Amniotic stem cell (primary cell): ENCODE measurements at regions not wholly inside any gene's neighbourhood (a gene's known extent, or its start where the extent isn't known, plus 50 kb on each side); places are given as distances from the start of the nearest gene placed in this dataset.

ENCODE experiments used
- DNase-seq: peaks from one replicate; lab custom pipeline; 2025; lab: John Stamatoyannopoulos, UW

DNA sequence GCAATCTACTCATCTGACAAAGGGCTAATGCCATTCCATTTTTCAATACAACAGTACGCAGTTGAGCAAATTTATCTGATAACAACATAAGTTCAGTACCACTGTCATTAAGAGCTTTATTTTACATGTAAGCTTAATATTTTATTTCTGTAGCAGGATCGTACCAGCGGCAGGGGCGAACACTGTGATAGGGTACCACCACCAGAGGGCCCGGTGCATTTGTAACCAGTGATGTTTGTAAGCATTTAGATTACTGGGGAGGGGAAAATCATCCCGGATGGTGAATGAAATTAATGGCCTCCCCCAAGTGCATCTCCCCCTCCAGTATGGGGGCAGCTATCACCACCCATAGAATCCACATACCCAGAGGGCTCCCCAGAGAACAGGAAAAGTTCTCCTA lies 179.0 kb downstream of the ADGRA3 start:
- DNase-seq, result no peak

DNA sequence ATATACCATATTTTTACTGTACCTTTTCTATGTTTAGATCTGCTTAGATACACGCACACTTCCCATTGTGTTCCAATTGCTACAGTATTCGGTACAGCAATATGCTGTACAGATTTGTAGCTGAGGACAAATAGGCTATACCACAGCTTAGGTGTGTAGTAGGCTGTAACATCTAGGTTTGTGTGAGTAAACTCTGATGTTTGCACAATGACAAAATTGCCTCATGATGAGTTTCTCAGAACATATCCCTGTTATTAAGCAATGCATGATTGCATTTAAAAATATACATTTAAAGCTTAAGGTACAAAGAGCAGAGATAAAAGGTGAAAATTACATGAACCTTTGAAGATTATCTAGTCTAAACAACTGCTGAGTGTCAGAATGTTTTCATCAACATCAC lies 181.7 kb downstream of the ADGRA3 start:
- no peak for DNase-seq

- no peak for DNase-seq
Measured at GRCh38 chr4:22324422-22324821, 191.4 kb downstream of the ADGRA3 start.

GRCh38 chr4:22323691-22324090 lies 192.2 kb downstream of the ADGRA3 start:
- no peak for DNase-seq

DNA sequence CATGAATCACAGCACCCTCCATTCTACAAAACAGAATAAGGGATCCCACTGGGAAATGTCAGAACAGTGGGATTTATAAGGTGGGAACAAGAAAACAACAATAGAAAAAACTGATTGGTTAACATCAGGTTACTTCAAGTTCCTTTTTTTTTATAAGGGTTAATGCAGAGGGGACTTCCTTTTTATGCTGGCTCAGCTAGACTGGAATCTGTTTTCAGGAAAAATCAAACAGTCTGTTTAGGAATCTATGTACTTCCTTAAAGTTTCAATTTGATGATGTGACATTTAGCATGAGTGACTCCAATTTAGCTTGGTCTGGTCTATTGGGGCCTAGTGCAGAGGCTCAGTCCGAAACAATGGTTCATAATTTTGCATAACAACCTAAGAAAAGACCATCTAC lies 192.9 kb downstream of the ADGRA3 start:
- no peak for DNase-seq

- DNase-seq, result no peak
Measured at GRCh38 chr4:22315628-22316027, 200.2 kb downstream of the ADGRA3 start.

DNA sequence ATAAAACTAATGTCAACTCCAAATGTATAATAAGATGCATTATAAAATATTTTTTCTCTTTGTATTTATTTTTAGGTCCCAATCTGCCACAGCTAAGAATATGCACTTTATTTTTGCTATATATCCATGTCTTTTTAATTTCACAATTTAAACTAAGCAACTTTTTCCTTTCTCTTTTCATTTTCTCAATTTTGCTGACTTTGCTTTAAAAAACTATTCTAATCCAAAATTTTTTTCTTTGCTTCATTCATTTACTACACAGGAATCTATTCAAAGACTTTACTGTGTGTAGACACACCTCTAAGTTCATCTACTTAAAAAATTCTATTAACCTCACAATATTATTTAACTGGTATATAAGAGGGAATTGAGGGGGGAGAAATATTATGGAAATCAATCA lies 201.9 kb downstream of the ADGRA3 start:
- DNase-seq, result no peak

- no peak for DNase-seq
Measured at GRCh38 chr4:22312113-22312512, 203.8 kb downstream of the ADGRA3 start.

DNA sequence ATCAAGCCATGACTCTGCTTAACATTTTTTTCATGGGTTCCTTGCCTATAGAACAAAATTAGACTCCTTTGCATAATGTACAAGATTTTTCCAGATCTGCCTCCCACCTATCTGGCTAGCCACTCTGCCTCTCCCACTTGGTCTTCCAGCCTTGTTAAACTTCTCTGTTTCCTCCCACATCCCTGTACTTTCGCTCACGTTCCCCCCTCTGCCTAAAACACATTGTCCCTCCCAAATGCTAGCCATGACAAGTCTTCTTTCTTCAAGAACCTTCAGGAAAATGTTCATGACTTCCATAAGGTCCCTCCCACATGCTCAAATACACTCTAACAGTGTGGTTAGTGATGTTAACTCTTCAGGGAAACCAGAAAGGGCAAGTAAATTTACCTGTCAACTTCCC lies 214.6 kb downstream of the ADGRA3 start:
- DNase-seq, result no peak

DNA sequence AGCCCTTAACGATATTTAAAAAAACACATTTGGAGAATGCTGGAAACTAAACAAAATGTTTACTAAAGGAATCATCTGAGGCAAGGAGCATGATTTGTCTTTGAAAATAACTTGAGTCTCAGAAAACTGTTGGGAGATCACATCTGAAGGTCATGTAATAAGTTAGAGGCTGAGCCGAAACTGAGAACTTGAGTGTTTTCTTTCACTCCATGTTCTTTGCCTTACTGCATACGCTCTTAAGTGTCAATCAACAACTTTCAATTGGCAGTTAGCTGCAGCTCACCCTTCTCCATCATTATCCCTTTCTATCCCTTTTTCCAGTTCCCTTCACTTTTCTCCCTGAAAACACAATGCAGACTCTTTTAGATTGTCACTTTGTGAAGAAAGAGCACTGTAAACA lies 216.2 kb downstream of the ADGRA3 start:
- DNase-seq, result no peak

GRCh38 chr4:22287631-22288030 lies 228.2 kb downstream of the ADGRA3 start:
- DNase-seq, result no peak

GRCh38 chr4:22268350-22269025 lies 247.4 kb downstream of the ADGRA3 start:
- DNase-seq, result no peak

DNA sequence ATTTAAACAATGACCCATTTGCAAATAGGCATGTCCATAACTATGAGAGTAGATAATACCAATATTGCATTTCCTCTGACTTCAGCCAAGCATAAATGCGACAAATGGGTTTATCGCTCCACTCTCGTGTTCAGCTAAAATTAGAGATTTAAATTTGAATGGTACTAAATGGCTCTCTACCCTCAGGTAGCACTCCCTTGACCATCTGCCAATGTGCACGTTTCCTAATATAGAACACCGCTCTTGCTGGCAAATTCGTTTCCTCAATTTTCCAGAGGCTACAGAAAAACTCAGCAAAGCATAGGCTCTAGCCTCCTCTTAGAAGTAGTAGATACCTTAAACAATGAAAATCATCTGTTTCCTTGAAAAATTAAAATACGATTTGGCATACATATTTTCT lies 251.6 kb downstream of the ADGRA3 start:
- no peak for DNase-seq

GRCh38 chr4:22253431-22253830 lies 262.4 kb downstream of the ADGRA3 start:
- DNase-seq, result no peak

DNA sequence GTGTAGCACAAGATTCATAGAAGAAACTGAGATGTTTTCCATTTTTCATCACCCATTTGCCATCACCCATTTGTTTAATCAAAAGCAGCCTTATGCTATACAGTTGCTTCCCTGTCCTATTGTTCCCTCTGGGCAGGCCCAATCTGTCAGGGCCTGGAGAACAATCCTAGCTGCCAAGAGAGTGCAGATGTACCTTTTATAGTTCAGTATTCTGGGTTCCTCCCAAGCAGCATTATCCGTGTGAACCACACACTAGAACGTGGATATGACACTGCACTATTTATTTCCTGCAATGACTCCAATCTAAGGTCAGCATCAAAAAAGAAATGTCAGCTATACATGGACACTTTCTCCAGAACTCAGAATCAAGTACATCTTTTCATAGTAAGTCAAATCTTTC lies 269.0 kb downstream of the ADGRA3 start:
- no peak for DNase-seq

- DNase-seq, result no peak
Measured at GRCh38 chr4:22245294-22245693, 270.6 kb downstream of the ADGRA3 start.

DNA sequence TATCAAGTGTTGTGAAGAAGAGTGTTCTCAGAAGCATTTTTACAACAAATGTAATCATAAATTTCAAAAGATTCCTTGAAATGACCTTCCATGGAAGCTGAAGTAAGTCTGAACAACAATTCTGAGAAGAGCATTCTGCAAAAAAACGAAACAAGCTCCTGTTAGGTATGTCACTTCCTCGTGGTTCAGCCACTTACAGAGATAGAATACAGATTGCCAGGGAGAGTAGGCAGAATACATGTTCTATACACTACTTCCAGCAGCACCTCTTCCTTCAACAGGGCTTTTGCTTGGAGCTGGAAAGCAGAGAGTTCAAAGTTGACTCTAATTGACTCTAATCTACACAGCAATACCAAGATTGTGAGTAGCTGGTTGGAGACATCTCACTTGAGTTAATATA lies 274.5 kb downstream of the ADGRA3 start:
- no peak for DNase-seq

- no peak for DNase-seq
Measured at GRCh38 chr4:22240814-22241213, 275.1 kb downstream of the ADGRA3 start.

- no peak for DNase-seq
Measured at GRCh38 chr4:22238742-22239141, 277.1 kb downstream of the ADGRA3 start.

- no peak for DNase-seq
Measured at GRCh38 chr4:22237846-22238494, 277.9 kb downstream of the ADGRA3 start.

GRCh38 chr4:22237155-22237751 lies 278.6 kb downstream of the ADGRA3 start:
- DNase-seq, result no peak

GRCh38 chr4:22235698-22236097 lies 280.2 kb downstream of the ADGRA3 start:
- DNase-seq, result no peak

- no peak for DNase-seq
Measured at GRCh38 chr4:22233230-22233629, 282.6 kb downstream of the ADGRA3 start.

- no peak for DNase-seq
Measured at GRCh38 chr4:22220965-22221364, 272.4 kb upstream of the KCNIP4 start.
